GM13977 (cell line): ENCODE measurements at regions not wholly inside any gene's neighbourhood (a gene's known extent, or its start where the extent isn't known, plus 50 kb on each side); places are given as distances from the start of the nearest gene placed in this dataset.

Experiments used
- DNase-seq: peaks from one replicate; pipeline ENCODE4 v3.0.0; 2012; ENCODE audit warnings: low spot score
- in situ Hi-C: fragments of 300-500 bp; cut with MboI; formaldehyde crosslinking; loops from one replicate; pipeline ENCODE4 v1.12.0; 2022; ENCODE audit warnings: low sequenced_read_pairs, low pct_unique_long_range_greater_than_20kb, mixed read lengths, inconsistent platforms; ENCODE audit not compliant: unreplicated experiment
- TF ChIP-seq, protein P1 (sequence below): IDR thresholded peaks from 2 replicates; pipeline ENCODE4 v1.5.1; 2012; ENCODE audit warnings: mild to moderate bottlenecking, control low read depth; ENCODE audit not compliant: insufficient read depth; ENCODE audit errors: extremely low read depth, missing control alignments

DNA sequence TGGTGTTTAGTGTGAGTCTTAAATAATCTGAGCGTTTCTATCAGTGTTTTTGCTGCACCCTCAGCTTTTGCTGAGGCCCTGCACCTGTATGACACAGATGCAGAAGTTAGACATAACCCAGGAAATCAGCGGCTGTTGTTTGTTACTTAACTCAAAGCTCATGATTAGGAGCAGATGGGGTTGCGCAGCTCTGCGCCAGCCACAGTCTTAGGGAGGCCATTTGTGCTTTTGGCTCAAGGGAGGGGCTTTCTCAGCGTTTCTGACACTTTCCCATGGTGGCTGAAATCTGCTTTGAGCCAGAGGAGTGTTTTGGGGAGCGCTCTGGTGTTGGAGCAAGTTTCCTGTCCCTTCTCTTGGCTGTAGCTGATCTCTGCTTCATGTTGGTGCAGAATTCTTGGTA, 433.8 kb downstream of the NAF1 start:
- in situ Hi-C loops, result no loop called here

DNA sequence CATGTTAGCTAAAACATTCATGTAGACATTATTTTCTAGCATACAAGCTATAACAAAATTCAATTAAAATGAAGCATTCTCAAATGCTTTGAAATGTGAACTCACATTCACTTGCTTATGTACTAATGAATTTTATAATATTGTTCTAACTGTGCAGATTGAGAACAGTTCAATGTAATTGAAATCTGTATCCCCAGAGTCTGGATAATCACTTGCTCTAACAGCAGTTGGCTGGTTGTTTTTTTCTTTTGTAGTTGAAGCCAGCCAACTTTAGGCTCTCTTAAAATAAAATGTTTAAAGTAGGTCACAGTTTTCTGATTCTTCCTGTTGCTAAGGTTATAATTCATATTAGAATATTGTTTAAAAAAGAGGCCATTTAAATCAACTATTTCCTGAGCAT, 438.9 kb downstream of the NAF1 start:
- no peak for DNase-seq
- TF ChIP-seq, protein P1, sequence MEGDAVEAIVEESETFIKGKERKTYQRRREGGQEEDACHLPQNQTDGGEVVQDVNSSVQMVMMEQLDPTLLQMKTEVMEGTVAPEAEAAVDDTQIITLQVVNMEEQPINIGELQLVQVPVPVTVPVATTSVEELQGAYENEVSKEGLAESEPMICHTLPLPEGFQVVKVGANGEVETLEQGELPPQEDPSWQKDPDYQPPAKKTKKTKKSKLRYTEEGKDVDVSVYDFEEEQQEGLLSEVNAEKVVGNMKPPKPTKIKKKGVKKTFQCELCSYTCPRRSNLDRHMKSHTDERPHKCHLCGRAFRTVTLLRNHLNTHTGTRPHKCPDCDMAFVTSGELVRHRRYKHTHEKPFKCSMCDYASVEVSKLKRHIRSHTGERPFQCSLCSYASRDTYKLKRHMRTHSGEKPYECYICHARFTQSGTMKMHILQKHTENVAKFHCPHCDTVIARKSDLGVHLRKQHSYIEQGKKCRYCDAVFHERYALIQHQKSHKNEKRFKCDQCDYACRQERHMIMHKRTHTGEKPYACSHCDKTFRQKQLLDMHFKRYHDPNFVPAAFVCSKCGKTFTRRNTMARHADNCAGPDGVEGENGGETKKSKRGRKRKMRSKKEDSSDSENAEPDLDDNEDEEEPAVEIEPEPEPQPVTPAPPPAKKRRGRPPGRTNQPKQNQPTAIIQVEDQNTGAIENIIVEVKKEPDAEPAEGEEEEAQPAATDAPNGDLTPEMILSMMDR, result no peak
- in situ Hi-C loops, result no loop called here

More for the DNA sequence above, 433.8 kb downstream of the NAF1 start:
- DNase-seq, result no peak
- TF ChIP-seq, protein P1, result no peak

DNA sequence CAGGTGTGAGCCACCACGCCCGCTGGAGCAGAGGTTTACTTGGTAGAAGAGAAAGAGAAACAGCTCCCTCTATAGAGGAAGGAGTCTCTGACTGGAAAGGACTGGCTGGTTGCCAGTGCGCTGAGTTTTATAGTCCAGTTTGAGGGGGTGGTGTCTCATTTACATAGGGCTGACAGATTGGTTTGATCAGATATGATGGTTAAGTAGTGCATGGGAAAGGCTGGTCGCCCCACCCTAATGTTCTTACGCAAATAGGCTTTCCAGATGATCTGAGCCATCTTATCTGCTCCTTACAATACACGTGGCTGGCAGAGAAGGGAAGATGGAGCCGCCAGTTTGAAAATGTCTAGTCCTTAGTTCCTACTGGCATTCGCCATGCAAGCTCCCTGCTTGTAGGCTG, 439.5 kb downstream of the NAF1 start:
- TF ChIP-seq, protein P1, result no peak
- DNase-seq, result no peak
- in situ Hi-C loops, result no loop called here

DNA sequence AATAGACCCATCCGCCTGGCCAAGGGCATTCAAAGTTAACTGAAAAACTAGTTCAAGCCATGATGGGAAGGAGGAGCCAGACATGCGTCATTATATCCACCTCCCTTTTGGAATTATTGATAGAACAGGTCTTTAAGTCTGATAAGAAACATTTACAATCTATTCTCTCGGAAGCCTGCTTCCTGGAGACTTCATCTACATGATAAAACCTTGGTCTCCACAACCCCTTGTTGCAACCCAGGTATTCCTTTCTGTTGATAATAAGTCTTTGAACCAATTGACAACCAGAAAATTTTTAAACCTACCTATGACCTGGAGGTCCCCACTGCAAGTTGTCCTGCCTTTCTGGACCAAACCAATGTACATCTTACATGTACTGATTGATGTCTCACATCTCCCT, 451.3 kb downstream of the NAF1 start:
- TF ChIP-seq, protein P1, result no peak
- no peak for DNase-seq
- in situ Hi-C loops, result no loop called here

DNA sequence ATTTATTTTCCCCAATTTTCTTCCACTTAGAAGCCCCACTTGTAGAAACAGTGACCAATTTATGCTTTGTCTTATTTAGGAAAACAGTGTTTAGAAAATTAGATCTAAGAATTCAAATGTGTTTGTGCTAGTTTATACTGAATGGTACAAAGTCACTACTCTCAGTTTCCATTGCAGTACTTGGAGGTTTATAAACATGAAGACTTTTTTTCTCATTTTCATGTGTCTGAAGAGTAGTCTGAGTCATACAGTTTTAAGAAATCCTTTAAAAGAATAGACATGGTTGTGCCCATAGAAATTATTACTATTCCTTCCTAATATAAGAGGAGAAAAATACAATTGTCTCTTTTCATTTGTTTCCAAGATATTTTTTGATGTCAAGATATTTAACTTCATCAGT, 458.7 kb downstream of the NAF1 start:
- in situ Hi-C loops, result no loop called here
- DNase-seq, result no peak
- TF ChIP-seq, protein P1, result no peak

DNA sequence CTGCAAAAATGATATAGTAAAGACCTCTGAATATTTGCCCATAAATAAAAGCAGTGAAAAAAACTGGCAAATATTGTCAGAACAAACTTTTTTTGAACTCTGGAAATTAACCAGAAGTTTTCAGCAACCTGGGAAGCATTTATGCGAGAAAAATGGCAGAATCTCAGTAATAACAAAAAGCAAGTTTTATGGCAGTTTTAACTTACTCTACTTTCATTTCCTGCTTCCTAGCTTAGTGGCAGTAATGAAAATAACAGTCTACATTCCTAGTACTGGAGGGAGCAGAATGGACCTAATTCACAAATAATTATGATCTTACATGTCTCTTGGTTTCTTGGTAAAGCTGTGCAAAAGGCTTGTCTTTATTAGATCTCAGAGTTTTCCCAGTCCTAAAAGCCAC, 460.1 kb downstream of the NAF1 start:
- no peak for DNase-seq
- in situ Hi-C loops, result no loop called here

DNA sequence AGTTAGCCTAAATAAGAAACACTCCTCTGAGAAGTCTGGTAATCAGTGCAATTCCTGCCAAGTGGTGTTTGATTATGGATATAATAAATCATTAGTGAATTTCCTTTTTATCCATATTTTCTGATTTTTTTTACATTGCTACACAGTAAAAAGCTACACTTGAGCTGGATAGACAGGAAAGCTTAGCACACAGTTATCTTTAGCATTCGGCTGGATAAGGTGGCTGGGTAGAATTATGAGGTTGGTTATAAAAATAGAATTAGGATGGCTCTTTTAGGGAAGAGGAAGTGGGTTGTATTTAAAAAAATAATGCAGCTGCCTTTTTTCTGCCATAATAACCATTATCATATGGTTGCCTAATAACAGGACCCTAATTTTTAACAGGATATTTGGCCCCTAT, 460.6 kb downstream of the NAF1 start:
- TF ChIP-seq, protein P1, result no peak
- DNase-seq, result no peak
- in situ Hi-C loops, result no loop called here

More for the DNA sequence above, 460.1 kb downstream of the NAF1 start:
- TF ChIP-seq, protein P1, result no peak
